H1 (cell line): ENCODE measurements at regions not wholly inside any gene's neighbourhood (a gene's known extent, or its start where the extent isn't known, plus 50 kb on each side); places are given as distances from the start of the nearest gene placed in this dataset.

Experiments
- CTCF ChIA-PET: fragments of 300-600 bp; sonication (Branson Sonifier 250); formaldehyde crosslinking; loops from one replicate; lab custom pipeline; 2021; ENCODE audit not compliant: partially characterized antibody; lab: Charles Lee
- POLR2A ChIA-PET: fragments of 300-600 bp; sonication (Branson Sonifier 250); formaldehyde crosslinking; loops from one replicate; lab custom pipeline; 2021; ENCODE audit warnings: inconsistent platforms; ENCODE audit not compliant: partially characterized antibody; lab: Charles Lee
- DNase-seq, 2 experiments: peaks; one replicate each; pipeline versions ENCODE4 v3.0.0 to v3.0.0-alpha.2; 2010 to 2022; ENCODE audit warnings: low spot score in 2 of 2, low read depth in 1 of 2, mixed read lengths in 1 of 2
- FAIRE-seq: peaks from 2 replicates; lab custom pipeline; 2011; peaks lifted over from hg19 to GRCh38; lab: Jason Lieb, UNC
- H2AFZ ChIP-seq: 2 replicates; pipeline ENCODE4 v1.8.1; 2012; ENCODE audit warnings: low read length, inconsistent platforms
- H2AK5ac ChIP-seq: 2 replicates; pipeline ENCODE4 v1.6.1; 2013; ENCODE audit warnings: low read depth, low read length
- H2BK120ac ChIP-seq: replicated peaks from 2 replicates; pipeline ENCODE3; 2013; ENCODE audit warnings: low read depth, low read length, inconsistent platforms
- H2BK12ac ChIP-seq: 2 replicates; pipeline ENCODE4 v1.6.1; 2013; ENCODE audit warnings: low read depth, low read length
- H2BK15ac ChIP-seq: 2 replicates; pipeline ENCODE4 v1.6.1; 2013; ENCODE audit warnings: low read length
- H2BK20ac ChIP-seq: 2 replicates; pipeline ENCODE4 v1.6.1; 2013; ENCODE audit warnings: low read length
- H2BK5ac ChIP-seq: 2 replicates; pipeline ENCODE4 v1.6.1; 2013; ENCODE audit warnings: low read depth, low read length
- H3K14ac ChIP-seq: 2 replicates; pipeline ENCODE4 v1.6.1; 2013; ENCODE audit warnings: inconsistent platforms; ENCODE audit not compliant: insufficient read length
- H3K18ac ChIP-seq: 2 replicates; pipeline ENCODE4 v1.6.1; 2013; ENCODE audit warnings: low read length; ENCODE audit errors: extremely low read depth
- H3K23ac ChIP-seq: 2 replicates; pipeline ENCODE4 v1.6.1; 2013; ENCODE audit warnings: inconsistent platforms; ENCODE audit not compliant: insufficient read length
- H3K23me2 ChIP-seq: 2 replicates; pipeline ENCODE4 v1.6.1; 2013; ENCODE audit warnings: low read depth, low read length
- H3K27ac ChIP-seq: 2 replicates; pipeline ENCODE4 v1.6.1; 2011; ENCODE audit warnings: low read depth, low read length, inconsistent platforms
- H3K27me3 ChIP-seq, 4 experiments: replicated peaks in 1 of 4; 1 replicate in 1 of 4; 2 replicates in 3 of 4; pipeline versions ENCODE4 v1.6.1 to v1.8.1; 2011 to 2013; ENCODE audit warnings: low read length in 3 of 4, mild to moderate bottlenecking in 3 of 4, inconsistent platforms in 2 of 4, mixed read lengths in 2 of 4, moderate library complexity in 1 of 4; ENCODE audit not compliant: control insufficient read depth in 3 of 4, insufficient read depth in 3 of 4; ENCODE audit errors: extremely low read depth in 1 of 4
- H3K36me3 ChIP-seq, 4 experiments: 2 replicates each; pipeline versions ENCODE4 v1.6.1 to v1.8.1; 2011 to 2013; ENCODE audit warnings: mild to moderate bottlenecking in 4 of 4, low read length in 3 of 4, moderate library complexity in 2 of 4, control low read depth in 1 of 4, inconsistent platforms in 1 of 4; ENCODE audit not compliant: insufficient read depth in 4 of 4, control insufficient read depth in 2 of 4
- H3K4ac ChIP-seq: replicated peaks from 2 replicates; pipeline ENCODE3; 2013; ENCODE audit warnings: low read length, low read depth, mixed read lengths, inconsistent platforms; ENCODE audit not compliant: insufficient read length
- H3K4me1 ChIP-seq, 4 experiments: replicated peaks in 1 of 4; 1 replicate in 1 of 4; 2 replicates in 3 of 4; pipeline versions ENCODE4 v1.6.1 to v1.8.1; 2011 to 2013; ENCODE audit warnings: low read length in 3 of 4, inconsistent platforms in 2 of 4, mixed read lengths in 1 of 4; ENCODE audit not compliant: insufficient read depth in 4 of 4, control insufficient read depth in 3 of 4
- H3K4me2 ChIP-seq, 2 experiments: 2 replicates each; pipeline versions ENCODE4 v1.6.1 to v1.8.1; 2011 to 2013; ENCODE audit warnings: low read depth in 2 of 2, low read length in 2 of 2, control low read depth in 1 of 2, inconsistent platforms in 1 of 2, mild to moderate bottlenecking in 1 of 2; ENCODE audit not compliant: insufficient read depth in 1 of 2
- H3K4me3 ChIP-seq, 4 experiments: fragments of 200-600, 300-600 bp in 1 of 4; sonication (generic), shearing (Covaris generic), sonication (Bioruptor Twin) in 1 of 4; 2 replicates each; pipeline versions ENCODE4 v1.5.1 to v1.8.1; 2011 to 2016; ENCODE audit warnings: low read length in 4 of 4, low read depth in 3 of 4, control low read depth in 2 of 4, inconsistent platforms in 2 of 4, mild to moderate bottlenecking in 2 of 4, mixed read lengths in 1 of 4, moderate library complexity in 1 of 4; ENCODE audit not compliant: insufficient read depth in 2 of 4; ENCODE audit errors: extremely low read depth in 1 of 4
- H3K56ac ChIP-seq: replicated peaks from 2 replicates; pipeline ENCODE3; 2013; ENCODE audit warnings: low read depth, mild to moderate bottlenecking, mixed read lengths, low read length, inconsistent platforms; ENCODE audit not compliant: insufficient read length
- H3K79me1 ChIP-seq: 2 replicates; pipeline ENCODE4 v1.6.1; 2013; ENCODE audit warnings: low read depth, low read length, control low read depth
- H3K79me2 ChIP-seq, 2 experiments: 2 replicates each; pipeline versions ENCODE4 v1.6.1 to v1.8.1; 2012 to 2013; ENCODE audit warnings: low read length in 2 of 2, mild to moderate bottlenecking in 2 of 2, inconsistent platforms in 1 of 2; ENCODE audit not compliant: insufficient read depth in 2 of 2, control insufficient read depth in 1 of 2
- H3K9ac ChIP-seq, 4 experiments: replicated peaks in 1 of 4; 1 replicate in 1 of 4; 2 replicates in 3 of 4; pipeline versions ENCODE4 v1.6.1 to v1.8.1; 2011 to 2013; ENCODE audit warnings: low read depth in 3 of 4, low read length in 3 of 4, control low read depth in 2 of 4, mild to moderate bottlenecking in 2 of 4, moderate library complexity in 2 of 4, inconsistent platforms in 1 of 4; ENCODE audit errors: extremely low read depth in 1 of 4
- H3K9me3 ChIP-seq, 2 experiments: 2 replicates each; pipeline versions ENCODE4 v1.6.1 to v1.8.1; 2012 to 2013; ENCODE audit warnings: mild to moderate bottlenecking in 2 of 2, moderate library complexity in 2 of 2, control low read depth in 1 of 2, inconsistent platforms in 1 of 2, low read depth in 1 of 2, low read length in 1 of 2, mixed read lengths in 1 of 2; ENCODE audit not compliant: insufficient read depth in 2 of 2
- H4K20me1 ChIP-seq, 2 experiments: replicated peaks in 1 of 2; 2 replicates each; pipeline versions ENCODE3 to v1.8.1; 2011 to 2013; ENCODE audit warnings: inconsistent platforms in 2 of 2, low read length in 2 of 2, mild to moderate bottlenecking in 1 of 2; ENCODE audit not compliant: insufficient read depth in 2 of 2, control insufficient read depth in 1 of 2
- H4K5ac ChIP-seq: 2 replicates; pipeline ENCODE4 v1.6.1; 2013; ENCODE audit warnings: low read length, low read depth, mixed read lengths, inconsistent platforms; ENCODE audit not compliant: insufficient read length
- H4K8ac ChIP-seq: 2 replicates; pipeline ENCODE4 v1.8.0; 2013; ENCODE audit warnings: mild to moderate bottlenecking, moderate library complexity, low read length, inconsistent platforms; ENCODE audit not compliant: insufficient read depth; ENCODE audit errors: extremely low read depth
- H4K91ac ChIP-seq: replicated peaks from 2 replicates; pipeline ENCODE3; 2013; ENCODE audit warnings: low read length, mixed read lengths, inconsistent platforms; ENCODE audit not compliant: insufficient read length
- ATF3 ChIP-seq: IDR thresholded peaks from 2 replicates; pipeline ENCODE4 v1.6.1; 2011; ENCODE audit warnings: low read depth, mild to moderate bottlenecking, low read length; ENCODE audit not compliant: insufficient read depth
- BRCA1 ChIP-seq: IDR thresholded peaks from 2 replicates; pipeline ENCODE4 v1.6.1; 2012; ENCODE audit warnings: low read depth, low read length, improper control_type of control experiment
- CREB1 ChIP-seq: IDR thresholded peaks from 2 replicates; pipeline ENCODE4 v1.6.1; 2012; ENCODE audit warnings: inconsistent platforms
- EP300 ChIP-seq, 2 experiments: IDR thresholded peaks; 1 replicate in 1 of 2; 2 replicates in 1 of 2; pipeline ENCODE4 v1.6.1; 2011 to 2012; ENCODE audit warnings: low read depth in 2 of 2, low read length in 2 of 2, mild to moderate bottlenecking in 2 of 2, borderline replicate concordance in 1 of 2, inconsistent platforms in 1 of 2, moderate library complexity in 1 of 2
- HDAC2 ChIP-seq, 2 experiments: fragments of 300-600 bp in 1 of 2; sonication (generic) in 1 of 2; IDR thresholded peaks; 2 replicates each; pipeline ENCODE4 v1.6.1; 2011 to 2012; ENCODE audit warnings: low read depth in 2 of 2, low read length in 2 of 2, mild to moderate bottlenecking in 2 of 2, moderate library complexity in 2 of 2, borderline replicate concordance in 1 of 2, inconsistent platforms in 1 of 2
- JUN ChIP-seq: IDR thresholded peaks from 2 replicates; pipeline ENCODE4 v1.6.1; 2011; ENCODE audit warnings: low read depth, mild to moderate bottlenecking, improper control_type of control experiment, low read length
- JUND ChIP-seq: IDR thresholded peaks from 2 replicates; pipeline ENCODE4 v1.6.1; 2011; ENCODE audit warnings: mild to moderate bottlenecking, improper control_type of control experiment, low read length
- NRF1 ChIP-seq: IDR thresholded peaks from 2 replicates; pipeline ENCODE4 v1.6.1; 2011; ENCODE audit warnings: mild to moderate bottlenecking, low read depth, low read length, improper control_type of control experiment
- SIN3A ChIP-seq, 2 experiments: IDR thresholded peaks in 1 of 2; conservative IDR thresholded peaks in 1 of 2; 2 replicates each; pipeline ENCODE4 v1.6.1; 2011 to 2012; ENCODE audit warnings: low read length in 2 of 2, improper control_type of control experiment in 1 of 2, low read depth in 1 of 2, mild to moderate bottlenecking in 1 of 2
- SUZ12 ChIP-seq: fragments of 200-600 bp; sonication (generic); IDR thresholded peaks from 2 replicates; pipeline ENCODE4 v1.6.1; 2012; ENCODE audit warnings: mild to moderate bottlenecking, inconsistent platforms, low read length, moderate library complexity, mixed read lengths
- WGBS, 2 experiments: shearing (Covaris generic) in 1 of 2; methylation state at CpG; one replicate each; pipeline versions ENCODE4 v1.1.6 to v1.1.7; 2013 to 2015; ENCODE audit warnings: low lambda C conversion rate in 2 of 2, mixed read lengths in 2 of 2, inconsistent platforms in 1 of 2, low coverage in 1 of 2, missing lambda C conversion rate in 1 of 2; ENCODE audit not compliant: insufficient replicate concordance in 2 of 2, insufficient coverage in 1 of 2, insufficient read length in 1 of 2; ENCODE audit errors: extremely low coverage in 1 of 2, missing lambda C conversion rate in 1 of 2; 5-methylcytosine and 5-hydroxymethylcytosine counted together

DNA sequence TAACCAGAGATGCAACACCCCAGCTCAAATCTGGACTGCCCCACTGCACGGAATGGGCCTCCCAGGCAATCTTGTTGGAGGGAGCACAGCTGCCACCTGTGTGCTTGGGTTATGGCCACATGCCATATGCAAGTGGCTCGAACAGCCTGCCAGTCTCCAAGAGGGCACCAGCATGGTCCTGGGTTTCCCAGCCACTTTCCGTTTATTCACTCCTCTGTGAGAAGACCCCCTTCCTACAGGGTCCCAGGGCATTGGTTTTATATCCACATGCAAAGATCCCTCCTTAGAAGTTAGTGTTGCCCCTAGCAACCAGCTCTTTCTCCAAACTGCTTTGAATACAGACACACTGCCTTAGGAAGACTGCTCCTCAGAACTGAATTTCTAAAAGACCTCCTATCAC lies 487.8 kb downstream of the BUD13 start:
- H4K5ac ChIP-seq, result no peak overlapping the region
- H3K79me1 ChIP-seq, result no peaks in the 10 kb centered on the region
- no peaks in the 10 kb centered on the region for H3K79me2 ChIP-seq
- no peak overlapping the region for H3K14ac ChIP-seq
- no peak overlapping the region for H3K56ac ChIP-seq
- H4K20me1 ChIP-seq, result peaks cover 0 to 3% of the 10 kb centered on the region in 2 experiments
- no peak overlapping the region for H3K9ac ChIP-seq
- no peak overlapping the region for H2AK5ac ChIP-seq
- H3K27ac ChIP-seq, result no peak overlapping the region
- no peak overlapping the region for H3K4ac ChIP-seq
- H2BK12ac ChIP-seq, result no peak overlapping the region
- no peak for FAIRE-seq
- CTCF ChIA-PET, result interaction anchor here (1.1 kb wide), 1 partner anchor 8 kb away, joined by 3 read pairs; no protein-coding TSS in a partner anchor
- POLR2A ChIA-PET, result no interaction called here
- DNase-seq, result no peak
- no peak overlapping the region for H4K8ac ChIP-seq
- no peak overlapping the region for H3K18ac ChIP-seq
- no peaks in the 10 kb centered on the region for H3K27me3 ChIP-seq
- no peak overlapping the region for H2BK120ac ChIP-seq
- H2AFZ ChIP-seq, result no peak overlapping the region
- no peak overlapping the region for H4K91ac ChIP-seq
- H2BK5ac ChIP-seq, result no peak overlapping the region
- H2BK20ac ChIP-seq, result no peak overlapping the region
- no peaks in the 10 kb centered on the region for H3K4me1 ChIP-seq
- no peak overlapping the region for H3K23ac ChIP-seq
- no peaks in the 10 kb centered on the region; the same call in 1 of the 2 replicates for H3K23me2 ChIP-seq
- no peak overlapping the region for H3K4me2 ChIP-seq
- no peak overlapping the region for H3K4me3 ChIP-seq
- no peak overlapping the region for H2BK15ac ChIP-seq
- WGBS, 2 experiments, result 88% methylated on average over 3 of the region's 3 CpGs; no CpG with 5 or more reads in 1 of the 2 experiments
- TF ChIP-seq SUZ12 (no peak), HDAC2 (IDR thresholded peaks at IDR 0.05; ENCODE audit: borderline replicate concordance in 1 of 2, low read depth in 2 of 2, low read length in 2 of 2) (no peak), ATF3 (no peak), SIN3A (conservative IDR thresholded peaks at IDR 0.05 in 1 of 2, IDR thresholded peaks at IDR 0.05 in 1 of 2; ENCODE audit: low read depth in 1 of 2, low read length in 2 of 2) (no peak), JUN (no peak), JUND (no peak), CREB1 (no peak), BRCA1 (no peak), EP300 (IDR thresholded peaks at IDR 0.05; ENCODE audit: borderline replicate concordance in 1 of 2, low read depth in 2 of 2, low read length in 2 of 2) (no peak), NRF1 (no peak)
- H3K36me3 ChIP-seq, result no peaks in the 10 kb centered on the region
- peaks cover 0 to 6% of the 10 kb centered on the region in 2 experiments; a peak in 1 of 4 replicates for H3K9me3 ChIP-seq
